HL-60 (cell line): ENCODE measurements at regions not wholly inside any gene's neighbourhood (a gene's known extent, or its start where the extent isn't known, plus 50 kb on each side); places are given as distances from the start of the nearest gene placed in this dataset.
A peak's percentile ranks its signal among the peaks of the same experiment; 100 is the strongest.

Source experiments
- DNase-seq, 2 experiments: peaks; one replicate each; pipeline ENCODE4 v3.0.0-alpha.2; 2010 to 2020; ENCODE audit warnings: low read depth in 1 of 2, low spot score in 1 of 2
- H3K27ac ChIP-seq: fragments of 250-450 bp; sonication (Bioruptor Pico); replicated peaks from 2 replicates; pipeline ENCODE4 v1.5.1; 2020; ENCODE audit warnings: mild to moderate bottlenecking, moderate library complexity
- H3K27me3 ChIP-seq: fragments of 250-450 bp; sonication (Bioruptor Pico); 2 replicates; pipeline ENCODE4 v1.5.1; 2021; ENCODE audit warnings: mild to moderate bottlenecking, moderate library complexity; ENCODE audit not compliant: insufficient read depth, poor library complexity, severe bottlenecking
- H3K4me3 ChIP-seq: replicated peaks from 2 replicates; pipeline ENCODE4 v1.5.1; 2011; ENCODE audit warnings: mild to moderate bottlenecking, control low read depth, low read length; ENCODE audit not compliant: insufficient read depth
- GABPA ChIP-seq: IDR thresholded peaks from 2 replicates; pipeline ENCODE4 v1.6.1; 2012; ENCODE audit warnings: low read depth
- POLR2AphosphoS5 ChIP-seq: IDR thresholded peaks from 2 replicates; pipeline ENCODE4 v1.6.1; 2012; ENCODE audit warnings: low read depth
- SPI1 ChIP-seq: IDR thresholded peaks from 2 replicates; pipeline ENCODE4 v1.6.1; 2012; ENCODE audit warnings: low read depth, mild to moderate bottlenecking, borderline replicate concordance
- TF ChIP-seq, protein P1 (sequence below): IDR thresholded peaks from 2 replicates; pipeline ENCODE4 v1.6.1; 2012; ENCODE audit warnings: low read depth; ENCODE audit not compliant: insufficient replicate concordance
- TF ChIP-seq, protein P2 (sequence below): IDR thresholded peaks from one replicate; pipeline ENCODE4 v1.5.1; 2011; ENCODE audit warnings: low read length, control low read depth, inconsistent platforms; ENCODE audit not compliant: insufficient read depth

DNA sequence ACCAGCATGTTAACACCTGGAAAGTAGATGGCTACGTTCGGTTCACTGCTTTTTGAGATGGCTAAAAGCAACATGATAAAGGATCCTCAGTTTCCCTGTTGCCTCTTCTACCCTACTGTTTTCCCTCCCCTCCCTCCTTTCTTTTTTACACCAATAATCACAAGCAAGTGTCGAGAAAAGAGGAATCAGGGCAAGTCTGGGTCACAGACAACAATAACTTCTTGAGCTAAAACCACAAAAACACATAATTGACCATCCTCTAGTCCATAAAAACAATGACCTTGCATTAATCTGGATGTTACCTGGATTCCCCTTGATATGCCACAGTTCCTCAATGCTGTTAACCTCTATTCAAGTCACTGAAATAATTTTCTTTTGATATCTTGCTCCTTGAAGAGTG lies 736.6 kb upstream of the GCFC2 start:
- Histone ChIP-seq H3K4me3 (no peak overlapping the region), H3K27ac (peak overlapping the region; percentile 86), H3K27me3 (no peaks in the 10 kb centered on the region)
- DNase-seq = no peak
- TF ChIP-seq SPI1 (no peak), GABPA (no peak), POLR2AphosphoS5 (no peak)
- TF ChIP-seq, protein P1, sequence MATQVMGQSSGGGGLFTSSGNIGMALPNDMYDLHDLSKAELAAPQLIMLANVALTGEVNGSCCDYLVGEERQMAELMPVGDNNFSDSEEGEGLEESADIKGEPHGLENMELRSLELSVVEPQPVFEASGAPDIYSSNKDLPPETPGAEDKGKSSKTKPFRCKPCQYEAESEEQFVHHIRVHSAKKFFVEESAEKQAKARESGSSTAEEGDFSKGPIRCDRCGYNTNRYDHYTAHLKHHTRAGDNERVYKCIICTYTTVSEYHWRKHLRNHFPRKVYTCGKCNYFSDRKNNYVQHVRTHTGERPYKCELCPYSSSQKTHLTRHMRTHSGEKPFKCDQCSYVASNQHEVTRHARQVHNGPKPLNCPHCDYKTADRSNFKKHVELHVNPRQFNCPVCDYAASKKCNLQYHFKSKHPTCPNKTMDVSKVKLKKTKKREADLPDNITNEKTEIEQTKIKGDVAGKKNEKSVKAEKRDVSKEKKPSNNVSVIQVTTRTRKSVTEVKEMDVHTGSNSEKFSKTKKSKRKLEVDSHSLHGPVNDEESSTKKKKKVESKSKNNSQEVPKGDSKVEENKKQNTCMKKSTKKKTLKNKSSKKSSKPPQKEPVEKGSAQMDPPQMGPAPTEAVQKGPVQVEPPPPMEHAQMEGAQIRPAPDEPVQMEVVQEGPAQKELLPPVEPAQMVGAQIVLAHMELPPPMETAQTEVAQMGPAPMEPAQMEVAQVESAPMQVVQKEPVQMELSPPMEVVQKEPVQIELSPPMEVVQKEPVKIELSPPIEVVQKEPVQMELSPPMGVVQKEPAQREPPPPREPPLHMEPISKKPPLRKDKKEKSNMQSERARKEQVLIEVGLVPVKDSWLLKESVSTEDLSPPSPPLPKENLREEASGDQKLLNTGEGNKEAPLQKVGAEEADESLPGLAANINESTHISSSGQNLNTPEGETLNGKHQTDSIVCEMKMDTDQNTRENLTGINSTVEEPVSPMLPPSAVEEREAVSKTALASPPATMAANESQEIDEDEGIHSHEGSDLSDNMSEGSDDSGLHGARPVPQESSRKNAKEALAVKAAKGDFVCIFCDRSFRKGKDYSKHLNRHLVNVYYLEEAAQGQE = no peak
- TF ChIP-seq, protein P2, sequence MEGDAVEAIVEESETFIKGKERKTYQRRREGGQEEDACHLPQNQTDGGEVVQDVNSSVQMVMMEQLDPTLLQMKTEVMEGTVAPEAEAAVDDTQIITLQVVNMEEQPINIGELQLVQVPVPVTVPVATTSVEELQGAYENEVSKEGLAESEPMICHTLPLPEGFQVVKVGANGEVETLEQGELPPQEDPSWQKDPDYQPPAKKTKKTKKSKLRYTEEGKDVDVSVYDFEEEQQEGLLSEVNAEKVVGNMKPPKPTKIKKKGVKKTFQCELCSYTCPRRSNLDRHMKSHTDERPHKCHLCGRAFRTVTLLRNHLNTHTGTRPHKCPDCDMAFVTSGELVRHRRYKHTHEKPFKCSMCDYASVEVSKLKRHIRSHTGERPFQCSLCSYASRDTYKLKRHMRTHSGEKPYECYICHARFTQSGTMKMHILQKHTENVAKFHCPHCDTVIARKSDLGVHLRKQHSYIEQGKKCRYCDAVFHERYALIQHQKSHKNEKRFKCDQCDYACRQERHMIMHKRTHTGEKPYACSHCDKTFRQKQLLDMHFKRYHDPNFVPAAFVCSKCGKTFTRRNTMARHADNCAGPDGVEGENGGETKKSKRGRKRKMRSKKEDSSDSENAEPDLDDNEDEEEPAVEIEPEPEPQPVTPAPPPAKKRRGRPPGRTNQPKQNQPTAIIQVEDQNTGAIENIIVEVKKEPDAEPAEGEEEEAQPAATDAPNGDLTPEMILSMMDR = no peak

DNA sequence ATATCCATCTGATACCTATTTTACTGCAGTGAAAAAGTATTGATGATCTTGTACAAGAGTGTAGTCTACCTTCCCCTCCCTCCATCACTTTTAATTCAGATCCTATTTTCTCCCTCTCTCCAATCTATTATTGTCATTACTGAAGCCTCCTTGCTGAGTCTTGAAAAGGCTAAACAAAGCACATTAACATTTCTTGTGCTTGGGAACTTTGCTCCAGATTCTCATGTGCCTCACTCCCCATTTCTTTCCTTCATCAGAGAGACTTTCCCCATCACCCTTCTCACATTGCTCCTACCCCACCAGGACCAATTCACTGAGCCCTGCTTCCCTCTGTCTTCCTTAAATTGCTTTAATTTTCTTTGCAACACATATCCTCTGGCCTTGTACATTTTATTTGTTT lies 736.2 kb upstream of the GCFC2 start:
- no peak for DNase-seq
- Histone ChIP-seq H3K27me3 (no peaks in the 10 kb centered on the region), H3K4me3 (no peak overlapping the region), H3K27ac (peak overlapping the region; percentile 86)
- TF ChIP-seq GABPA (no peak), SPI1 (no peak)
- TF ChIP-seq, protein P2 = no peak
- TF ChIP-seq, protein P1 = no peak

DNA sequence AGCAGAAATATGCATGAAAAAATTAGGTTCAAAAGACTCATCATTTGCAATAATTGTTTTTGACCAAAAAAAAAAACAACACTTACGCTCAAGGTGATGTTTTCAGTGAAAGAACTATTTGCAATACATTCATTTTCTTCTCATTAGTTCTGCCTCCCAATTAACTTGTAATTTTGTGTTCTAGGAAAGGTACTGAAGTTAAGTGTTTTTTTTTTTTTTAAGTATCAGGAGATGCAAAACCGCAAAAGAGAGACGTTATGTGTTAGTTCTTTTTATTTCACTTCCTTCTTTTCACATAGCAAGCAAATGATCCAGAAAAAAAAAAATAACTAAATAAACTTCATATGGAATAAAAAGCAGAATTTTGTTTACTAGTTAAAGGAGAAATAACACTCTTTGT lies 735.2 kb upstream of the GCFC2 start:
- H3K27me3 ChIP-seq = no peaks in the 10 kb centered on the region
- H3K27ac ChIP-seq = peak overlapping the region; percentile 86
- TF ChIP-seq POLR2AphosphoS5 (no peak), SPI1 (peak; percentile 83)
- no peak overlapping the region for H3K4me3 ChIP-seq
- DNase-seq = no peak

DNA sequence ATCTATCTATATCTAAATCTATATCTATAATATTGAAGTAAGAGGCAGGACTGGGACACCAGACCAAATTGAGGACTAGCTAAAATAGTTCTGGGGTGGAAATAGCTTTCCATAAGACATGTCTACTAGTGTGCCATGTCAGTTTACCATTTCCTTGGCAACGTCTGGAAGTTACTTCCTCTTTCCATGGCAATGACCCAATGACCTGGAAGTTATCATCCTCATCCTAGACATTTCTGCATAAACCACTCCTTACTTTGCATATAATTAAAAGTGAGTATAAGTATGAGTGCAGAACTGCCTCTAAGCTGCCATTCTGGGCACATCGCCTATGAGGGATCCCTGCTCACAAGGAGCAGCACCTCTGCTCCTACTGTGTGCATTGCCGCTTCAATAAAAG lies 734.0 kb upstream of the GCFC2 start:
- Histone ChIP-seq H3K4me3 (no peak overlapping the region), H3K27me3 (no peaks in the 10 kb centered on the region), H3K27ac (peak overlapping the region; percentile 86)
- peak in 1 of 2 experiments; percentile 27 for DNase-seq
- TF ChIP-seq, protein P2 = no peak
- no peak for TF ChIP-seq SPI1
- TF ChIP-seq GABPA = peak; percentile 40; the same call in 1 of the 2 replicates
- TF ChIP-seq, protein P1 = no peak
- TF ChIP-seq POLR2AphosphoS5 = no peak
